HepG2 (cell line): ENCODE measurements at regions not wholly inside any gene's neighbourhood (a gene's known extent, or its start where the extent isn't known, plus 50 kb on each side); places are given as distances from the start of the nearest gene placed in this dataset.

Source experiments
- ATAC-seq: fragments of 200-7000 bp; cut with Tn5 transposase; 3 replicates; pipeline ENCODE4 v1.9.1; 2020; ENCODE audit warnings: mild to moderate bottlenecking, moderate library complexity
- BruUV-seq: library from RNA; stranded (reverse); fragments of 400-500 nt; replicated peaks from 2 replicates; lab custom pipeline; 2021; lab: Mats Ljungman, UMichigan
- CTCF ChIA-PET: fragments of 300-600 bp; formaldehyde crosslinking; extraction: SDS; loops from one replicate; lab custom pipeline; 2021; ENCODE audit warnings: low total read pairs, inconsistent platforms, low intra/inter-chr PET ratio; lab: Yijun Ruan, JAX
- POLR2A ChIA-PET: fragments of 350-600 bp; sonication (Branson Sonifier 250); formaldehyde crosslinking; loops from one replicate; lab custom pipeline; 2020; ENCODE audit warnings: antibody characterized with exemption, inconsistent platforms; lab: Yijun Ruan, JAX
- DNase-seq: peaks from one replicate; pipeline ENCODE4 v3.0.0-alpha.2; 2015; ENCODE audit warnings: low spot score
- FAIRE-seq: peaks from 3 replicates; lab custom pipeline; 2011; peaks lifted over from hg19 to GRCh38; lab: Jason Lieb, UNC
- H2AFZ ChIP-seq: one replicate; pipeline ENCODE4 v1.6.1; 2011; ENCODE audit warnings: low read length, inconsistent platforms
- H3K27ac ChIP-seq: fragments of 300-600 bp; 3 replicates; pipeline ENCODE4 v1.8.0; 2011; ENCODE audit warnings: mixed run types, mild to moderate bottlenecking, mixed read lengths, low read length, inconsistent platforms; ENCODE audit not compliant: insufficient read depth; ENCODE audit errors: extremely low read length
- H3K27me3 ChIP-seq, 2 experiments: fragments of 200-600 bp in 1 of 2; 2 replicates in 1 of 2; 3 replicates in 1 of 2; pipeline versions ENCODE4 v1.6.0 to v1.8.0; 2011; ENCODE audit warnings: low read length in 2 of 2, mild to moderate bottlenecking in 2 of 2, moderate library complexity in 2 of 2, inconsistent platforms in 1 of 2; ENCODE audit not compliant: insufficient read depth in 2 of 2, control insufficient read depth in 1 of 2
- H3K36me3 ChIP-seq, 2 experiments: fragments of 200-600 bp in 1 of 2; replicated peaks in 1 of 2; 2 replicates in 1 of 2; 3 replicates in 1 of 2; pipeline versions ENCODE4 v1.5.1 to v1.8.0; 2011; ENCODE audit warnings: low read length in 2 of 2, inconsistent platforms in 1 of 2; ENCODE audit not compliant: insufficient read depth in 2 of 2, control insufficient read depth in 1 of 2
- H3K4me1 ChIP-seq: 2 replicates; pipeline ENCODE4 v1.5.1; 2012; ENCODE audit warnings: low read length, inconsistent platforms; ENCODE audit not compliant: insufficient read depth
- H3K4me2 ChIP-seq: 2 replicates; pipeline ENCODE4 v1.6.0; 2011; ENCODE audit warnings: low read depth, low read length, inconsistent platforms
- H3K4me3 ChIP-seq, 3 experiments: fragments of 200-600 bp in 1 of 3; sonication (generic), shearing (Covaris generic) in 1 of 3; replicated peaks in 1 of 3; 2 replicates each; pipeline ENCODE4 v1.5.1; 2011 to 2016; ENCODE audit warnings: low read length in 3 of 3, inconsistent platforms in 2 of 3, low read depth in 2 of 3, mild to moderate bottlenecking in 2 of 3, control low read depth in 1 of 3, mixed read lengths in 1 of 3; ENCODE audit not compliant: insufficient read depth in 1 of 3
- H3K79me2 ChIP-seq: one replicate; pipeline ENCODE4 v1.6.1; 2011; ENCODE audit warnings: low read length, inconsistent platforms; ENCODE audit not compliant: insufficient read depth
- H3K9ac ChIP-seq: 2 replicates; pipeline ENCODE4 v1.6.0; 2011; ENCODE audit warnings: mild to moderate bottlenecking, low read depth, low read length, inconsistent platforms; ENCODE audit not compliant: insufficient read depth
- H3K9me3 ChIP-seq: 2 replicates; pipeline ENCODE4 v1.5.1; 2012; ENCODE audit warnings: mild to moderate bottlenecking, low read length
- H4K20me1 ChIP-seq: 2 replicates; pipeline ENCODE4 v1.6.0; 2011; ENCODE audit warnings: inconsistent platforms, mild to moderate bottlenecking, low read length, moderate library complexity; ENCODE audit not compliant: insufficient read depth
- MAZ ChIP-seq, 2 experiments: sonication (generic) in 1 of 2; formaldehyde crosslinking in 1 of 2; IDR thresholded peaks; 2 replicates each; pipeline versions ENCODE4 v1.5.0 to v1.6.1; 2012 to 2020; ENCODE audit warnings: low read depth in 2 of 2, mild to moderate bottlenecking in 2 of 2, borderline replicate concordance in 1 of 2, improper control_type of control experiment in 1 of 2, low read length in 1 of 2, missing genetic modification reagents in 1 of 2, moderate library complexity in 1 of 2
- PCBP2 ChIP-seq: fragments of 200-400 bp; formaldehyde crosslinking; optimal IDR thresholded peaks from 2 replicates; pipeline ENCODE3; 2018; ENCODE audit warnings: low read length, low read depth; ENCODE audit not compliant: poor library complexity, severe bottlenecking
- REL ChIP-seq: sonication (generic); formaldehyde crosslinking; conservative IDR thresholded peaks from 2 replicates; pipeline ENCODE4 v1.8.0; 2022; ENCODE audit warnings: mild to moderate bottlenecking, missing genetic modification reagents, moderate library complexity
- SKI ChIP-seq: fragments of 450-650 bp; IDR thresholded peaks from one replicate; pipeline ENCODE4 v1.6.1; 2018; ENCODE audit warnings: mild to moderate bottlenecking; ENCODE audit not compliant: partially characterized antibody
- SP1 ChIP-seq, 2 experiments: fragments of 450-650 bp in 1 of 2; sonication (generic) in 1 of 2; formaldehyde crosslinking in 1 of 2; IDR thresholded peaks; 2 replicates each; pipeline versions ENCODE4 v1.4.0 to v1.6.1; 2016 to 2020; ENCODE audit warnings: missing genetic modification reagents in 1 of 2
- TIGD3 ChIP-seq: sonication (generic); formaldehyde crosslinking; IDR thresholded peaks from 2 replicates; pipeline ENCODE4 v1.5.1; 2020; ENCODE audit warnings: mild to moderate bottlenecking, missing genetic modification reagents, borderline replicate concordance
- ZNF12 ChIP-seq: sonication (generic); formaldehyde crosslinking; IDR thresholded peaks from 2 replicates; pipeline ENCODE4 v1.5.0; 2020; ENCODE audit warnings: missing genetic modification reagents
- ZNF296 ChIP-seq: sonication (generic); formaldehyde crosslinking; conservative IDR thresholded peaks from 2 replicates; pipeline ENCODE4 v1.5.0; 2020; ENCODE audit warnings: mild to moderate bottlenecking, missing genetic modification reagents
- ZNF546 ChIP-seq: sonication (generic); formaldehyde crosslinking; conservative IDR thresholded peaks from 2 replicates; pipeline ENCODE4 v1.8.1; 2023; ENCODE audit warnings: mild to moderate bottlenecking, missing genetic modification reagents
- ZNF724P ChIP-seq: sonication (generic); formaldehyde crosslinking; IDR thresholded peaks from 2 replicates; pipeline ENCODE4 v1.8.0; 2022; ENCODE audit warnings: missing genetic modification reagents, borderline replicate concordance
- ZNF766 ChIP-seq: sonication (generic); formaldehyde crosslinking; IDR thresholded peaks from 2 replicates; pipeline ENCODE4 v1.5.0; 2020; ENCODE audit warnings: missing genetic modification reagents, borderline replicate concordance
- WGBS: methylation state at CpG from one replicate; pipeline ENCODE4 v1.1.6; 2017; ENCODE audit warnings: low lambda C conversion rate; 5-methylcytosine and 5-hydroxymethylcytosine counted together
- in situ Hi-C: cut with HindIII; loops from 2 replicates; pipeline ENCODE4 v1.10.0; 2017; ENCODE audit warnings: low pct_unique_long_range_greater_than_20kb; ENCODE audit not compliant: extremely low pct_ligation_motif_present
- intact Hi-C: fragments of 100-400 bp; cut with micrococcal nuclease; formaldehyde crosslinking; loops from one replicate; pipeline ENCODE4 v1.10.0; 2022; ENCODE audit not compliant: unreplicated experiment
- TF ChIP-seq, protein P1 (sequence below): sonication (generic); formaldehyde crosslinking; IDR thresholded peaks from 2 replicates; pipeline ENCODE4 v1.5.1; 2020; ENCODE audit warnings: missing genetic modification reagents, mild to moderate bottlenecking, borderline replicate concordance

- Histone ChIP-seq H2AFZ (no peak overlapping the region), H3K9me3 (peaks cover 32% of the 10 kb centered on the region), H4K20me1 (no peaks in the 10 kb centered on the region), H3K36me3 (no peaks in the 10 kb centered on the region), H3K79me2 (no peaks in the 10 kb centered on the region), H3K4me1 (no peaks in the 10 kb centered on the region), H3K9ac (no peak overlapping the region), H3K27me3 (no peaks in the 10 kb centered on the region), H3K4me3 (no peak overlapping the region), H3K27ac (no peak overlapping the region), H3K4me2 (no peak overlapping the region)
- in situ Hi-C loops, result no loop called here
- BruUV-seq, result no TSS peak
- no peak for FAIRE-seq
- ChIA-PET POLR2A (no interaction called here), CTCF (no interaction called here)
- TF ChIP-seq TIGD3, result no peak
- TF ChIP-seq ZNF546 (CRISPR knock-in tag), result no peak
- TF ChIP-seq SP1 (IDR thresholded peaks at IDR 0.05), result no peak
- no peak for TF ChIP-seq SP1 (CRISPR knock-in tag; IDR thresholded peaks at IDR 0.05)
- no peak for TF ChIP-seq SKI
- TF ChIP-seq PCBP2, result no peak
- TF ChIP-seq ZNF12 (CRISPR knock-in tag), result no peak
- no peak for TF ChIP-seq ZNF766 (CRISPR knock-in tag)
- no peak for TF ChIP-seq ZNF724P (CRISPR knock-in tag)
- TF ChIP-seq MAZ (IDR thresholded peaks at IDR 0.05; ENCODE audit: borderline replicate concordance, low read depth, low read length), result no peak
- TF ChIP-seq MAZ (CRISPR knock-in tag; IDR thresholded peaks at IDR 0.05; ENCODE audit: low read depth), result no peak
- no peak for TF ChIP-seq REL
- TF ChIP-seq ZNF296 (CRISPR knock-in tag), result no peak
- TF ChIP-seq, protein P1, sequence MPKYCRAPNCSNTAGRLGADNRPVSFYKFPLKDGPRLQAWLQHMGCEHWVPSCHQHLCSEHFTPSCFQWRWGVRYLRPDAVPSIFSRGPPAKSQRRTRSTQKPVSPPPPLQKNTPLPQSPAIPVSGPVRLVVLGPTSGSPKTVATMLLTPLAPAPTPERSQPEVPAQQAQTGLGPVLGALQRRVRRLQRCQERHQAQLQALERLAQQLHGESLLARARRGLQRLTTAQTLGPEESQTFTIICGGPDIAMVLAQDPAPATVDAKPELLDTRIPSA (CRISPR knock-in tag), result no peak
- no peak for DNase-seq
- intact Hi-C loops, result no loop called here
- ATAC-seq, result no peak
- whole genome bisulfite sequencing, result 4% methylated on average over 4 of the region's 4 CpGs
These were observed 655.7 kb upstream of the ARPP21 start for GRCh38 chr3:34983631-34984030.
